GM18526 (cell line): ENCODE measurements at regions not wholly inside any gene's neighbourhood (a gene's known extent, or its start where the extent isn't known, plus 50 kb on each side); places are given as distances from the start of the nearest gene placed in this dataset.

Source experiments
- POLR2A ChIP-seq: IDR thresholded peaks from 3 replicates; pipeline ENCODE4 v1.6.1; 2011; ENCODE audit not compliant: insufficient read length; ENCODE audit errors: extremely low read depth

- no peak for TF ChIP-seq POLR2A
Measured at GRCh38 chr14:58697930-58698642, 60.3 kb downstream of the DACT1 start.

GRCh38 chr14:58699681-58700205 lies 62.0 kb downstream of the DACT1 start:
- no peak for TF ChIP-seq POLR2A

GRCh38 chr14:58701156-58701555 lies 63.4 kb downstream of the DACT1 start:
- TF ChIP-seq POLR2A = no peak

GRCh38 chr14:58701604-58702003 lies 63.8 kb downstream of the DACT1 start:
- no peak for TF ChIP-seq POLR2A

DNA sequence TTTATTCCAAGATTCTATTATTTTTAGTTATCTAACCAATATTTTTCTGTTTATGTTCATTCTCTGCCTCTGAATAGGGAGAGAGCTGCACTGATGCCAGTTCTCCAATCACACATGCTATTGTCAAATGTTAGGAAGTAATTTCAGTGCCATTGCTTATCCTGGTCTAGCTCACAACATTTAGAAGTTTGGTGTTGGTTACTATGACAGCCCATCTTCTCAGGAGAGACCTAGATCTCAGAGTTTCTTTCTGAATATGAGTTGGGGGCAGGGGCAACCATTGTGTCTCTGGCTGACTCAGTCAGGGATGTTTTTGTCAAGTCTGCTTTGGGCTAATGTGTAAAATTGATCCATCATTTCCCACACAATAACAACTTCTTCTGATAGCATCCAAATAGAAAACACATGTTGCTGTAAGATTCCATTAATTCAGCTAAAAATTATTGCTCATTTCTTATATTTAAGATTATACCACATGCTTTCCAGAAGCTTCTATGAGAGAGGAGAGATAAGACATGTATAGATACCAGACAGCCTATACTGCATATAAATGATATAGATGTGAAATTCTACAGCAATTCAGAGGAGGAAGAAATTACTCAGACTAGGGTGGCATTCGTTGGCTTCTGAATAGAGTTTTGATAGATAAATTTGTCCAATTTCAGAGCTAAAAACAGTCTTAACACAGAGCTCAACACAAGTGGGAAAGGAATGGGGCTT lies 64.8 kb downstream of the DACT1 start:
- TF ChIP-seq POLR2A = no peak

DNA sequence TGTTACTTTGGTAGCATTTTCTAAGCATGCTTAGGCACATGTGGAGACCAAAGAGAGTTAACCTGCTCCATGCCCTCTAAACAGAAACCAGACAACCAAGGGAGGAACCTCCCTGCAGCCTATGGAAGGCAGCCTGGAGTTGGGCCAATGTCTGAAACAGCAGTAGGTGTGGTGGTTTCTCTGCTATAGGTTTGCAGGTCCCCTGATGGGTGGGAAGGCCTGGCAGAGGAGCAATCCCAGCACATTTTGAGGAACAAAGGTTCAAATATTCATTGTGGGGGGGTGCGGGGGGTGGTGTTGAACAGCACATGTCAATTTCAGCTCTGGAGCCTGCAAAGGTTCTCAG lies 65.4 kb downstream of the DACT1 start:
- TF ChIP-seq POLR2A = no peak

GRCh38 chr14:58705066-58705465 lies 67.3 kb downstream of the DACT1 start:
- no peak for TF ChIP-seq POLR2A

GRCh38 chr14:58707949-58708348 lies 70.2 kb downstream of the DACT1 start:
- TF ChIP-seq POLR2A = no peak

- TF ChIP-seq POLR2A = no peak
Measured at GRCh38 chr14:58709949-58710348, 72.2 kb downstream of the DACT1 start.

DNA sequence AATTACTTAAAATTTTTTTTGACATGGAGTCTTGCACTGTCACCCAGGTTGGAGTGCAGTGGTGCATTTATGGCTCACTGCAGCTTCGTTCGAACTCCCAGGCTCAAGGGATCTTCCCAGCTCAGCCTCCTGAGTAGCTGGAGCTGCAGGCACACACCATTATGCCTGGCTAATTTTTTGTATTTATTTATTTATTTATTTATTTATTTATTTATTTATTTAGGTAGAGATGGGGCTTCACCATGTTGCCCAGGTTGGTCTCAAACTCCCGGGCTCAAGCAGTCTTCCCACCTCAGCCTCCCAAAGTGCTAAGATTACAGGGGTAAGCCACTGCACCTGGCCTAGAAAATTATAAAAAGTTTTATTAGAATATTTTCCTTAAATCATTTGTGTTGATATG lies 73.6 kb downstream of the DACT1 start:
- no peak for TF ChIP-seq POLR2A

DNA sequence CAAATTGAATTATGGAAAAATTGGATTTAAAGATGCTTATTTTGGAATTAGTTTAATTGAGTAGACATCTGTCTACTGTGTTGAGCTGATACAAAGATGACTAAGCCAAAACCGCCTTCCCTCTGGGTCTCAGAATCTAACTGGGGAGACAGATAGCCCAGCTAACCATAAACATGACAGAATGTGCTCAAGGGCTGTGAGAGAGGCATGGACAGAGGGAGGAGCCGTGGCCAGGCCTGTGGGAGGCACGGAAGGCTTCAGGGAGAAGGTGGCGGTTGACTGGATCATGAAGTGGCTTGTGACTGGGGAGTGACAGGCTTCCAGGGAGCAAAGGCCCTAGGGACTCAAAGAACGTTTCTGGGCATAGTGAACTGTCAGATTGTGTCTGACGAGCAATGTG lies 74.6 kb downstream of the DACT1 start:
- no peak for TF ChIP-seq POLR2A

DNA sequence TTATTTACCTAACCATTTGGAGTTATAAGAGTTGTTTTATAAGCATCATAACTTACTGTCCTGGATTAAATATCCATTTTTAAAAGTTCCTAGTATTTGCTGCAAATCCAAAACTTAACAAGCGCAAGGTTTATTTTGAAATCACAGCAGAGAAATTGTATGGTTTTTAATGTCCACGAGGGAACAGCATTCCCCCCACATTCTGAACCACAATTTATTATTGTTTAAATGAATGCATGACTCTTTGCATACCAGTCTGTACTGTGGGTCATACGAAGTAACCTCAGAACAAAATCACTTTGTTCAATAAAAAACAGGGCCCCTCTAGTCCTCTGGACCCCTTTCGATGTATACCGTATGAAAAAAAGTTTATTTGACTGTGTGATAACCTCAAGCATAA lies 75.9 kb downstream of the DACT1 start:
- no peak for TF ChIP-seq POLR2A

GRCh38 chr14:58716706-58717105 lies 78.9 kb downstream of the DACT1 start:
- TF ChIP-seq POLR2A = no peak

- TF ChIP-seq POLR2A = no peak
Measured at GRCh38 chr14:58717211-58717610, 79.4 kb downstream of the DACT1 start.

DNA sequence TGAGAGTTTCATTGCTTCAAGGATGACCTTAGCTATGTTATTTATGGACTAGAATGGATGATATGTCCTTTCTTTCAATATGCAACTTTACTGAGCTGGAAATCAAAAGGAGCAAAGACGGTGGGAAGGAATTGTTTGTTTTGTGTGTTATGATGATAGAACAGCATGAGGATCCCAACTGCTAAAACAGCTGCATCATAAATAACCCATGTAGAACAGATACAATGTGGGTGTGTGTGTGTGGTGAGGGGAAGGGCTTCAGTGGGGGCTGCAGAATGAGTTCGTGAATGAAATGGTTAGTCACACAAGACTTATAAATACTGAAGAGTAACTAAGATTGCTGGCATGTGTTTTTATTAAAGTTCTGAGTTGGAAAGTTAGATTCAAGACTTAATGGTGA lies 80.1 kb downstream of the DACT1 start:
- no peak for TF ChIP-seq POLR2A
